GM18861 (cell line): ENCODE measurements at regions not wholly inside any gene's neighbourhood (a gene's known extent, or its start where the extent isn't known, plus 50 kb on each side); places are given as distances from the start of the nearest gene placed in this dataset.
"Not testable (repeated sequence)": the region's sequence is repeated elsewhere in the genome, so short reads cannot be mapped to it uniquely, and the experiment has no call there.

Experiments used
- ATAC-seq: cut with Tn5 transposase; IDR thresholded peaks from one replicate; pipeline ENCODE4 v1.9.1; 2021; ENCODE audit not compliant: unreplicated experiment

GRCh38 chr12:115898670-115899069 is 378.8 kb downstream of the MED13L start:
- no peak for ATAC-seq

GRCh38 chr12:115897729-115898128 is 379.8 kb downstream of the MED13L start:
- ATAC-seq = no peak

- ATAC-seq = no peak
These were observed 382.2 kb downstream of the MED13L start for GRCh38 chr12:115895247-115895646.

- ATAC-seq = no peak
These were observed 385.8 kb downstream of the MED13L start for GRCh38 chr12:115891556-115892164.

GRCh38 chr12:115886666-115887065 is 390.8 kb downstream of the MED13L start:
- no peak for ATAC-seq

- no peak for ATAC-seq
These were observed 392.3 kb downstream of the MED13L start for GRCh38 chr12:115885040-115885690.

- no peak for ATAC-seq
These were observed 394.6 kb downstream of the MED13L start for GRCh38 chr12:115882936-115883335.

GRCh38 chr12:115880238-115880637 is 397.3 kb downstream of the MED13L start:
- ATAC-seq = no peak

- no peak for ATAC-seq
These were observed 398.1 kb downstream of the MED13L start for GRCh38 chr12:115879354-115879753.

GRCh38 chr12:115873451-115874082 is 403.9 kb downstream of the MED13L start:
- no peak for ATAC-seq

GRCh38 chr12:115872919-115873357 is 404.6 kb downstream of the MED13L start:
- no peak for ATAC-seq

GRCh38 chr12:115872212-115872611 is 405.3 kb downstream of the MED13L start:
- ATAC-seq = no peak

- ATAC-seq = peak; percentile 54
These were observed 405.8 kb downstream of the MED13L start for GRCh38 chr12:115871714-115872113.

GRCh38 chr12:115870510-115870909 is 407.0 kb downstream of the MED13L start:
- no peak for ATAC-seq

GRCh38 chr12:115870021-115870420 is 407.5 kb downstream of the MED13L start:
- ATAC-seq = no peak

GRCh38 chr12:115869604-115870003 is 407.9 kb downstream of the MED13L start:
- no peak for ATAC-seq

GRCh38 chr12:115868624-115869023 is 408.9 kb downstream of the MED13L start:
- no peak for ATAC-seq

GRCh38 chr12:115867854-115868253 is 409.6 kb downstream of the MED13L start:
- no peak for ATAC-seq

GRCh38 chr12:115866909-115867525 is 410.5 kb downstream of the MED13L start:
- ATAC-seq = no peak

GRCh38 chr12:115866281-115866680 is 411.2 kb downstream of the MED13L start:
- ATAC-seq = not testable (repeated sequence)

GRCh38 chr12:115864396-115864795 is 413.1 kb downstream of the MED13L start:
- no peak for ATAC-seq

- ATAC-seq = no peak
These were observed 416.9 kb downstream of the MED13L start for GRCh38 chr12:115860619-115861018.
